Body of pancreas (tissue), 4 donors: ENCODE measurements at regions not wholly inside any gene's neighbourhood (a gene's known extent, or its start where the extent isn't known, plus 50 kb on each side); places are given as distances from the start of the nearest gene placed in this dataset.

Source experiments
- POLR2A ChIP-seq, 3 donors: fragments of 450-650 bp; IDR thresholded peaks; one replicate each; pipeline ENCODE4 v1.6.1; 2016; ENCODE audit warnings: antibody characterized with exemption in 3 of 3, mild to moderate bottlenecking in 2 of 3
- TF ChIP-seq, protein P1 (sequence below), 7 experiments: fragments of 450-650 bp in 4 of 7; fragments of 200-600 bp in 3 of 7; sonication (generic) in 3 of 7; IDR thresholded peaks; one replicate each; pipeline ENCODE4 v1.5.1; 2016 to 2019; ENCODE audit warnings: antibody characterized with exemption in 7 of 7

DNA sequence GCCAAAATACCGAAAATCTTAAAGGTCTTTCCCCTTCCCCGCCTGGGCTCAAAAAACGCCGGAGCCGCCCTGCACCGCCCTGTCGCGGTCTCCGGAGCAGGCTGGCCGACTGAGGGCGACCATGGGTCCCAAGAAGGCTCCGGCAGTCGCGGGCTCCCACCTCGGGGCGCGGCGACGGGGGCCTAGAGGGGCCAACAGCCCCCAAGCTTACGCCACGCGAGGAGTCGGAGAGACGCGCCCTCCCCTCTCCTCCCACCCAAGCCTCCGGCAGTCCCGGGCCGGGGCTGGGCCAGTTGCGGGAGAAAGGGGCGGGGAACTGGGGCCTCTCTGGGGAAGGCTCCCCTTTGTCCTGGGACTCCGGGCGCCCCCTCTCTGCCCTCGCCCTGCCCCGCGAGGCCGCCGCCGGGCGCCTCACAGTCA lies 69.2 kb downstream of the GOLGA8B start:
- TF ChIP-seq POLR2A (IDR thresholded peaks at IDR 0.05): peak in 1 of 3 donors; percentile 8
- TF ChIP-seq, protein P1, sequence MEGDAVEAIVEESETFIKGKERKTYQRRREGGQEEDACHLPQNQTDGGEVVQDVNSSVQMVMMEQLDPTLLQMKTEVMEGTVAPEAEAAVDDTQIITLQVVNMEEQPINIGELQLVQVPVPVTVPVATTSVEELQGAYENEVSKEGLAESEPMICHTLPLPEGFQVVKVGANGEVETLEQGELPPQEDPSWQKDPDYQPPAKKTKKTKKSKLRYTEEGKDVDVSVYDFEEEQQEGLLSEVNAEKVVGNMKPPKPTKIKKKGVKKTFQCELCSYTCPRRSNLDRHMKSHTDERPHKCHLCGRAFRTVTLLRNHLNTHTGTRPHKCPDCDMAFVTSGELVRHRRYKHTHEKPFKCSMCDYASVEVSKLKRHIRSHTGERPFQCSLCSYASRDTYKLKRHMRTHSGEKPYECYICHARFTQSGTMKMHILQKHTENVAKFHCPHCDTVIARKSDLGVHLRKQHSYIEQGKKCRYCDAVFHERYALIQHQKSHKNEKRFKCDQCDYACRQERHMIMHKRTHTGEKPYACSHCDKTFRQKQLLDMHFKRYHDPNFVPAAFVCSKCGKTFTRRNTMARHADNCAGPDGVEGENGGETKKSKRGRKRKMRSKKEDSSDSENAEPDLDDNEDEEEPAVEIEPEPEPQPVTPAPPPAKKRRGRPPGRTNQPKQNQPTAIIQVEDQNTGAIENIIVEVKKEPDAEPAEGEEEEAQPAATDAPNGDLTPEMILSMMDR (IDR thresholded peaks at IDR 0.05): no peak
